ENCODE measurements at regions not wholly inside any gene's neighbourhood (a gene's known extent, or its start where the extent isn't known, plus 50 kb on each side); places are given as distances from the start of the nearest gene placed in this dataset.

DNA sequence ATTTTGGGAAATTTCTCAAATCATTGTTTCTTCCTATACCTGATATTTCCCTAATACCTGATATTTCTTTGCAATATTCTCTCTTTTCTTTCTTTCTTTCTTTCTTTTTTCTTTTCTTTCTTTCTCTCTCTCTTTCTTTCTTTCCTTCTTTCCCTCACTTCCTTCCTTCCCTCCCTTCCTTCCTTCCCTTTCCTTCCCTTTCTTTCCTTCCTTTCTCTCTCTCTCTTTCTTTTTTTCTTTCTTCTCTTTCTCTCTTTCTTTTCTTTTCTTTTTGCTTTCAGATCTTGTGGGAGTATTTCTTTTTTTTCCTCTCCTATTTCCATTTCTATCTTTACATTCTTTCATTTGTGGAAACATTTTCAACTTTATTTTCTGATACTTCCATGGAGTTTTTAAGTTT, 76.1 kb upstream of the ANKEF1 start:
- H3K27ac ChIP-seq = no peak overlapping the region
- TF ChIP-seq, protein P1, sequence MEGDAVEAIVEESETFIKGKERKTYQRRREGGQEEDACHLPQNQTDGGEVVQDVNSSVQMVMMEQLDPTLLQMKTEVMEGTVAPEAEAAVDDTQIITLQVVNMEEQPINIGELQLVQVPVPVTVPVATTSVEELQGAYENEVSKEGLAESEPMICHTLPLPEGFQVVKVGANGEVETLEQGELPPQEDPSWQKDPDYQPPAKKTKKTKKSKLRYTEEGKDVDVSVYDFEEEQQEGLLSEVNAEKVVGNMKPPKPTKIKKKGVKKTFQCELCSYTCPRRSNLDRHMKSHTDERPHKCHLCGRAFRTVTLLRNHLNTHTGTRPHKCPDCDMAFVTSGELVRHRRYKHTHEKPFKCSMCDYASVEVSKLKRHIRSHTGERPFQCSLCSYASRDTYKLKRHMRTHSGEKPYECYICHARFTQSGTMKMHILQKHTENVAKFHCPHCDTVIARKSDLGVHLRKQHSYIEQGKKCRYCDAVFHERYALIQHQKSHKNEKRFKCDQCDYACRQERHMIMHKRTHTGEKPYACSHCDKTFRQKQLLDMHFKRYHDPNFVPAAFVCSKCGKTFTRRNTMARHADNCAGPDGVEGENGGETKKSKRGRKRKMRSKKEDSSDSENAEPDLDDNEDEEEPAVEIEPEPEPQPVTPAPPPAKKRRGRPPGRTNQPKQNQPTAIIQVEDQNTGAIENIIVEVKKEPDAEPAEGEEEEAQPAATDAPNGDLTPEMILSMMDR (conservative IDR thresholded peaks at IDR 0.05; ENCODE audit: low read depth, low read length) = no peak
- H3K4me2 ChIP-seq = no peak overlapping the region
- H3K4me3 ChIP-seq (IDR thresholded peaks at IDR 0.05; ENCODE audit: insufficient read depth, low read depth, low read length) = no peak overlapping the region
- H3K9ac ChIP-seq = no peak overlapping the region
- no peaks in the 10 kb centered on the region for H3K79me2 ChIP-seq (ENCODE audit: insufficient read depth, low read depth)
- H3K36me3 ChIP-seq (ENCODE audit: insufficient read depth) = no peaks in the 10 kb centered on the region
- no peaks in the 10 kb centered on the region for H3K4me1 ChIP-seq (ENCODE audit: low read depth, poor library complexity, severe bottlenecking)
- no peaks in the 10 kb centered on the region for H3K27me3 ChIP-seq (ENCODE audit: insufficient read depth, low read depth)
- no peaks in the 10 kb centered on the region for H4K20me1 ChIP-seq (ENCODE audit: insufficient read depth)
- no peak overlapping the region for H2AFZ ChIP-seq (ENCODE audit: low read depth)

DNA sequence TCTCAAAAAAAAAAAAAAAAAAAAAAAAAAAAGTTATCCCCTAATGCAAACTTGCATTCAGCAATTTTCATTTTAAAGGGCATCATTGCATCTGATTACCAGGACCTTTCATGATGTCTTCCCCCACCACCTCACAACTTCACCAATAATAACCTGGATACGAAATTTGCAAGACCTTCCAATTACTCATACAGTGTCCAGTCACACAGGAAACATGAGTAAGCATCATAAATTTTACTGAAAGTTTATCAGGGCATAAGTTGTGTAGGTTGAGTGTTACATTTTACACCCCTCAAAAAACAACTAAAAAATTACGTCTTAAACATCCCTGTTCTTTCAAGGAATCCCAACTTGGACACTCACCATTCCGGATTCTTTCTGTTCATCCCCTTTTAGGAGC, 79.1 kb upstream of the ANKEF1 start:
- TF ChIP-seq, protein P1 (conservative IDR thresholded peaks at IDR 0.05; ENCODE audit: low read depth, low read length) = no peak
- no peak overlapping the region for H2AFZ ChIP-seq (ENCODE audit: low read depth)
- no peaks in the 10 kb centered on the region for H3K36me3 ChIP-seq (ENCODE audit: insufficient read depth)
- H4K20me1 ChIP-seq (ENCODE audit: insufficient read depth) = no peaks in the 10 kb centered on the region
- H3K27ac ChIP-seq = no peak overlapping the region
- no peaks in the 10 kb centered on the region for H3K27me3 ChIP-seq (ENCODE audit: insufficient read depth, low read depth)
- H3K79me2 ChIP-seq (ENCODE audit: insufficient read depth, low read depth) = no peaks in the 10 kb centered on the region
- H3K4me1 ChIP-seq (ENCODE audit: low read depth, poor library complexity, severe bottlenecking) = no peaks in the 10 kb centered on the region
- H3K4me2 ChIP-seq = no peak overlapping the region
- no peak overlapping the region for H3K9ac ChIP-seq
- no peak overlapping the region for H3K4me3 ChIP-seq (IDR thresholded peaks at IDR 0.05; ENCODE audit: insufficient read depth, low read depth, low read length)

DNA sequence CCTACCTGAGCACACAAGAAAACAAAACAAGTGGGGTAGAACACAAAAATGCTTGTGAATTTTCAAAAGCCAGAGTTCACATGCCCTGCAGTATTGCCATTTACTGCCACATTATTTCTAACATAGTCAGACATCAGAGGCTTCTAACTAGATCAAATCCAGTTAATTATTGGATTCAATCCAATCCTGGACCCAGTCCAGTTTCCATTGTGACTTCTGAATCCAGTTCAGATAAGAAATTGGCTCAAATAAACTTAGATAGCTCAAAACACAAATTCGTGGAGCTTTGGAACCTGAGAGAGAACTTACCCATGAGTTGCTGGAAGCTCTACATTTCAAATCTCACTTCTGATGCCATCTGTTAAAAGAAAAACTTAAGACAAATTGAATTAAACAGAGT, 85.2 kb upstream of the ANKEF1 start:
- TF ChIP-seq, protein P1 (conservative IDR thresholded peaks at IDR 0.05; ENCODE audit: low read depth, low read length) = no peak
- H2AFZ ChIP-seq (ENCODE audit: low read depth) = no peak overlapping the region
- no peak overlapping the region for H3K9ac ChIP-seq

DNA sequence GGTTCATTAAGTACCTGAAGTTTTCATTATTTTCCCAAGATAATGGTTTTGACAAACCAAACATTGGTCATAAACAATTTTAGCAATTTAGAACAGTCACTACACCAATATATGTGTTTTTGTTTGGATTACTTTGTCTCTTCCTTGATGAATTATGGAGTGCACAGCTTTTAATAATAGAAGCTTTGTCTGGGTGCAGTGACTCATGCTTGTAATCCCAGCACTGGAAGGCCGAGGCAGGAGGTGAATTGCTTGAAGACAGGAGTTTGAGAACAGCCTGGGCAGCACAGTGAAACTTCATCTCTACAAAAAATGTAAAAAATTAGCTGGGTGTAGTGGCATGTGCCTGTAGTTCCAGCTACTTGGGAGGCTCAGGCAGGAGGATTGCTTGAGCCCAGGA, 89.4 kb upstream of the ANKEF1 start:
- Histone ChIP-seq H3K36me3 (ENCODE audit: insufficient read depth) (no peaks in the 10 kb centered on the region), H3K27me3 (ENCODE audit: insufficient read depth, low read depth) (no peaks in the 10 kb centered on the region), H3K4me3 (IDR thresholded peaks at IDR 0.05; ENCODE audit: insufficient read depth, low read depth, low read length) (no peak overlapping the region), H3K79me2 (ENCODE audit: insufficient read depth, low read depth) (no peaks in the 10 kb centered on the region), H3K4me1 (ENCODE audit: low read depth, poor library complexity, severe bottlenecking) (no peaks in the 10 kb centered on the region), H3K4me2 (no peak overlapping the region), H2AFZ (ENCODE audit: low read depth) (no peak overlapping the region), H4K20me1 (ENCODE audit: insufficient read depth) (no peaks in the 10 kb centered on the region), H3K9ac (no peak overlapping the region), H3K27ac (no peak overlapping the region)
- TF ChIP-seq, protein P1 (conservative IDR thresholded peaks at IDR 0.05; ENCODE audit: low read depth, low read length) = no peak

More for the DNA sequence above, 85.2 kb upstream of the ANKEF1 start:
- no peaks in the 10 kb centered on the region for H3K79me2 ChIP-seq (ENCODE audit: insufficient read depth, low read depth)
- H3K27me3 ChIP-seq (ENCODE audit: insufficient read depth, low read depth) = no peaks in the 10 kb centered on the region
- H4K20me1 ChIP-seq (ENCODE audit: insufficient read depth) = no peaks in the 10 kb centered on the region
- H3K4me2 ChIP-seq = no peak overlapping the region
- H3K27ac ChIP-seq = no peak overlapping the region
- H3K4me3 ChIP-seq (IDR thresholded peaks at IDR 0.05; ENCODE audit: insufficient read depth, low read depth, low read length) = no peak overlapping the region
- H3K4me1 ChIP-seq (ENCODE audit: low read depth, poor library complexity, severe bottlenecking) = no peaks in the 10 kb centered on the region
- H3K36me3 ChIP-seq (ENCODE audit: insufficient read depth) = no peaks in the 10 kb centered on the region
